Osteoblast (primary cell): ENCODE measurements at regions not wholly inside any gene's neighbourhood (a gene's known extent, or its start where the extent isn't known, plus 50 kb on each side); places are given as distances from the start of the nearest gene placed in this dataset.
A peak's percentile ranks its signal among the peaks of the same experiment; 100 is the strongest.

Experiments
- DNase-seq: peaks from one replicate; pipeline ENCODE4 v3.0.0; 2011; ENCODE audit warnings: low spot score, mixed read lengths; ENCODE audit not compliant: insufficient read length; ENCODE audit errors: missing footprints
- H2AFZ ChIP-seq: 2 replicates; pipeline ENCODE4 v1.6.0; 2011; ENCODE audit warnings: mild to moderate bottlenecking, low read length
- H3K27ac ChIP-seq: 2 replicates; pipeline ENCODE4 v1.5.1; 2011; ENCODE audit warnings: mild to moderate bottlenecking, low read depth, low read length, moderate library complexity
- H3K27me3 ChIP-seq: 2 replicates; pipeline ENCODE4 v1.6.0; 2012; ENCODE audit warnings: mild to moderate bottlenecking, control low read depth, inconsistent platforms, low read length, moderate library complexity; ENCODE audit not compliant: insufficient read depth
- H3K36me3 ChIP-seq: 2 replicates; pipeline ENCODE4 v1.5.1; 2011; ENCODE audit warnings: mild to moderate bottlenecking, low read length, control low read depth, moderate library complexity; ENCODE audit not compliant: insufficient read depth
- H3K4me1 ChIP-seq: 2 replicates; pipeline ENCODE4 v1.5.1; 2011; ENCODE audit warnings: mild to moderate bottlenecking, low read length, control low read depth, moderate library complexity; ENCODE audit not compliant: insufficient read depth
- H3K4me2 ChIP-seq: 2 replicates; pipeline ENCODE4 v1.6.0; 2011; ENCODE audit warnings: mild to moderate bottlenecking, low read length; ENCODE audit not compliant: insufficient read depth
- H3K4me3 ChIP-seq: fragments of 200-600 bp; sonication (generic); 3 replicates; pipeline ENCODE4 v1.5.1; 2012; ENCODE audit warnings: mild to moderate bottlenecking, low read length, inconsistent platforms; ENCODE audit not compliant: insufficient read depth
- H3K79me2 ChIP-seq: 2 replicates; pipeline ENCODE4 v1.6.0; 2012; ENCODE audit warnings: mild to moderate bottlenecking, low read length, control low read depth, inconsistent platforms; ENCODE audit not compliant: insufficient read depth
- H3K9me3 ChIP-seq: 2 replicates; pipeline ENCODE4 v1.5.1; 2011; ENCODE audit warnings: low read depth, low read length, control low read depth
- H4K20me1 ChIP-seq: 2 replicates; pipeline ENCODE4 v1.6.0; 2012; ENCODE audit warnings: mild to moderate bottlenecking, low read length, control low read depth; ENCODE audit not compliant: insufficient read depth
- TF ChIP-seq, protein P1 (sequence below): IDR thresholded peaks from 2 replicates; pipeline ENCODE4 v1.5.1; 2011; ENCODE audit warnings: mild to moderate bottlenecking, low read depth, low read length, moderate library complexity; ENCODE audit errors: extremely low read depth

- no peaks in the 10 kb centered on the region for H4K20me1 ChIP-seq
- H3K36me3 ChIP-seq, result no peaks in the 10 kb centered on the region
- TF ChIP-seq, protein P1, sequence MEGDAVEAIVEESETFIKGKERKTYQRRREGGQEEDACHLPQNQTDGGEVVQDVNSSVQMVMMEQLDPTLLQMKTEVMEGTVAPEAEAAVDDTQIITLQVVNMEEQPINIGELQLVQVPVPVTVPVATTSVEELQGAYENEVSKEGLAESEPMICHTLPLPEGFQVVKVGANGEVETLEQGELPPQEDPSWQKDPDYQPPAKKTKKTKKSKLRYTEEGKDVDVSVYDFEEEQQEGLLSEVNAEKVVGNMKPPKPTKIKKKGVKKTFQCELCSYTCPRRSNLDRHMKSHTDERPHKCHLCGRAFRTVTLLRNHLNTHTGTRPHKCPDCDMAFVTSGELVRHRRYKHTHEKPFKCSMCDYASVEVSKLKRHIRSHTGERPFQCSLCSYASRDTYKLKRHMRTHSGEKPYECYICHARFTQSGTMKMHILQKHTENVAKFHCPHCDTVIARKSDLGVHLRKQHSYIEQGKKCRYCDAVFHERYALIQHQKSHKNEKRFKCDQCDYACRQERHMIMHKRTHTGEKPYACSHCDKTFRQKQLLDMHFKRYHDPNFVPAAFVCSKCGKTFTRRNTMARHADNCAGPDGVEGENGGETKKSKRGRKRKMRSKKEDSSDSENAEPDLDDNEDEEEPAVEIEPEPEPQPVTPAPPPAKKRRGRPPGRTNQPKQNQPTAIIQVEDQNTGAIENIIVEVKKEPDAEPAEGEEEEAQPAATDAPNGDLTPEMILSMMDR, result no peak
- H3K9me3 ChIP-seq, result no peaks in the 10 kb centered on the region
- no peak overlapping the region for H2AFZ ChIP-seq
- peak; percentile 72 for DNase-seq
- peak overlapping the region; percentile 58 for H3K4me3 ChIP-seq
- H3K4me2 ChIP-seq, result peak overlapping the region; percentile 57
- no peak overlapping the region for H3K27ac ChIP-seq
- no peaks in the 10 kb centered on the region for H3K4me1 ChIP-seq
- peaks cover 22% of the 10 kb centered on the region for H3K27me3 ChIP-seq
- H3K79me2 ChIP-seq, result no peaks in the 10 kb centered on the region
These were observed 84.1 kb upstream of the EPB41L3 start for GRCh38 chr18:5627776-5628511.

- Histone ChIP-seq H3K4me2 (no peak overlapping the region), H4K20me1 (no peaks in the 10 kb centered on the region), H3K79me2 (no peaks in the 10 kb centered on the region), H3K9me3 (no peaks in the 10 kb centered on the region), H3K27ac (no peak overlapping the region), H3K27me3 (peaks cover 22% of the 10 kb centered on the region), H3K4me1 (no peaks in the 10 kb centered on the region), H3K36me3 (no peaks in the 10 kb centered on the region), H2AFZ (no peak overlapping the region), H3K4me3 (no peak overlapping the region)
- DNase-seq, result peak; percentile 67
- TF ChIP-seq, protein P1, result no peak
These were observed 82.5 kb upstream of the EPB41L3 start for GRCh38 chr18:5626130-5626880.

DNA sequence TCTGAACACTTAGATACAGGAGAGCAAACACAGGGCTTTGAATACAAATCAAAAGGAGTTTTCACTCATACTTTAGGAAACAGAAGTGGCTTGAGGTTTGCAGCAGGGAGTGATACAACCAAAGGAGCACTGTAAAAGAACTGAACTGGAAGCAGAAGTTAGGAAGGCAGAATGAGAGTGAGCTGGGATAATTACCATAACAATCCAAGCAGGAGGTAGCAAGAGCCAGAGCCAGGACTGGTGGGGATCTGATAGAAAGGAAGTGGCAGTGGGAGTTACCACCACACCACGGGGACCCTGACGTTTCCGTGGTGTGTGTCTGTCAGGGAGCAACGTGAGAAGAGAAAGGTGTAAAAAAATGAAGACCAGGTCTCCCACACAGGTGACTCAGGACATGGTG lies 81.3 kb upstream of the EPB41L3 start:
- Histone ChIP-seq H3K4me3 (no peak overlapping the region), H3K4me1 (no peaks in the 10 kb centered on the region), H3K9me3 (no peaks in the 10 kb centered on the region), H3K36me3 (no peaks in the 10 kb centered on the region), H2AFZ (no peak overlapping the region), H3K79me2 (no peaks in the 10 kb centered on the region), H3K27ac (no peak overlapping the region), H3K27me3 (peaks cover 18% of the 10 kb centered on the region), H4K20me1 (no peaks in the 10 kb centered on the region), H3K4me2 (no peak overlapping the region)
- TF ChIP-seq, protein P1, result no peak
- DNase-seq, result no peak

GRCh38 chr18:5622905-5623304 lies 79.1 kb upstream of the EPB41L3 start:
- Histone ChIP-seq H3K4me1 (no peaks in the 10 kb centered on the region), H4K20me1 (no peaks in the 10 kb centered on the region), H3K27me3 (peaks cover 8% of the 10 kb centered on the region), H3K9me3 (no peaks in the 10 kb centered on the region), H3K4me2 (no peak overlapping the region), H2AFZ (no peak overlapping the region), H3K79me2 (no peaks in the 10 kb centered on the region), H3K4me3 (no peak overlapping the region), H3K36me3 (no peaks in the 10 kb centered on the region), H3K27ac (no peak overlapping the region)
- DNase-seq, result no peak
- TF ChIP-seq, protein P1, result no peak
